Cardiac fibroblast (primary cell): ENCODE measurements at regions not wholly inside any gene's neighbourhood (a gene's known extent, or its start where the extent isn't known, plus 50 kb on each side); places are given as distances from the start of the nearest gene placed in this dataset.
"Not testable (repeated sequence)": the region's sequence is repeated elsewhere in the genome, so short reads cannot be mapped to it uniquely, and the experiment has no call there.

Experiments
- DNase-seq, 2 donors: peaks; one replicate each; pipeline versions ENCODE4 v3.0.0 to v3.0.0-alpha.2; 2010; ENCODE audit warnings: low read depth in 2 of 2
- H3K4me3 ChIP-seq, 2 donors: replicated peaks in 1 of 2; 1 replicate in 1 of 2; 2 replicates in 1 of 2; pipeline ENCODE4 v1.5.1; 2011; ENCODE audit warnings: low read depth in 2 of 2, low read length in 2 of 2, mild to moderate bottlenecking in 2 of 2, moderate library complexity in 1 of 2
- TF ChIP-seq, protein P1 (sequence below): IDR thresholded peaks from one replicate; pipeline ENCODE4 v1.5.1; 2011; ENCODE audit warnings: low read depth, mild to moderate bottlenecking, low read length, inconsistent platforms

GRCh38 chr9:84070590-84070989 lies 90.0 kb downstream of the RMI1 start:
- no peak for DNase-seq
- TF ChIP-seq, protein P1, sequence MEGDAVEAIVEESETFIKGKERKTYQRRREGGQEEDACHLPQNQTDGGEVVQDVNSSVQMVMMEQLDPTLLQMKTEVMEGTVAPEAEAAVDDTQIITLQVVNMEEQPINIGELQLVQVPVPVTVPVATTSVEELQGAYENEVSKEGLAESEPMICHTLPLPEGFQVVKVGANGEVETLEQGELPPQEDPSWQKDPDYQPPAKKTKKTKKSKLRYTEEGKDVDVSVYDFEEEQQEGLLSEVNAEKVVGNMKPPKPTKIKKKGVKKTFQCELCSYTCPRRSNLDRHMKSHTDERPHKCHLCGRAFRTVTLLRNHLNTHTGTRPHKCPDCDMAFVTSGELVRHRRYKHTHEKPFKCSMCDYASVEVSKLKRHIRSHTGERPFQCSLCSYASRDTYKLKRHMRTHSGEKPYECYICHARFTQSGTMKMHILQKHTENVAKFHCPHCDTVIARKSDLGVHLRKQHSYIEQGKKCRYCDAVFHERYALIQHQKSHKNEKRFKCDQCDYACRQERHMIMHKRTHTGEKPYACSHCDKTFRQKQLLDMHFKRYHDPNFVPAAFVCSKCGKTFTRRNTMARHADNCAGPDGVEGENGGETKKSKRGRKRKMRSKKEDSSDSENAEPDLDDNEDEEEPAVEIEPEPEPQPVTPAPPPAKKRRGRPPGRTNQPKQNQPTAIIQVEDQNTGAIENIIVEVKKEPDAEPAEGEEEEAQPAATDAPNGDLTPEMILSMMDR: no peak
- H3K4me3 ChIP-seq: no peak overlapping the region

GRCh38 chr9:84072621-84073180 lies 92.1 kb downstream of the RMI1 start:
- DNase-seq: no peak
- H3K4me3 ChIP-seq: no peak overlapping the region
- TF ChIP-seq, protein P1: no peak

DNA sequence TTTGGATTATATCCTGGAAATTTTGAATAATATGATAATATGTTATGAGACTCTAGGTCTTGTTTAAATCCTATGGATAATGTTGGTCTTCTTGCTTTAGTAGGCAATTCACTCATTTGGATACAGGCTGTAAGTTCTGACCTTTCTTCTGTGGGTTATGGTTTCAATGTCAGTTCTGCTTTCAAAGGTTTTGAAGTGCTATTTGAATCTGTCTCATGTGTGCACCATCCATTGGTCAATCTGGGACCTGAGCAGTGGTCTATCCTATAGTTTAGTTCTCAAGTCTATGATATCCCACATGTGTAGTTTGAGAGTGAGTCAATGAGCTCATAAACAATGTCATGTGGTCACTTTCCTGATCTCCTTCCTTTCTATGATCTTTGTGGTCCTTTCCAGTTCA lies 94.4 kb downstream of the RMI1 start:
- DNase-seq: no peak
- no peak overlapping the region for H3K4me3 ChIP-seq
- TF ChIP-seq, protein P1: no peak

DNA sequence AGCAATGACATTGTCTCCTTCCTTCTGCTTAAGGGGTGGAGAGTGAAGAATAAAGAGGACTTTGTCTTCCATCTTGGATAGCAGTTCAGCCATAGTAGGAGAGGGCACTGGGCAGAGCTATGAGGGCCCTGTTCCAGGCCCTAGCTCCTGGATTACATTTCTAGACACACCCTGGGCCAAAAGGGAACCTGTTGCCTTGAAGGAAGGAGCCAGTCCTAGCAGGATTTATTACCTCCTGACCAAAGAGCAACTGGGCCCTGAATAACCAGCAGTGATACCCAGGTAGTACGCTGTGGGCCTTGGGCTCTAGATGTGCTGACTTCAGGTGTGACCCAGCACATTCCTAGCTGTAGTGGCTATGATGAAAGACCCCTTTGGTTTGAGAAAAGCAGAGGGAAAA lies 95.8 kb downstream of the RMI1 start:
- H3K4me3 ChIP-seq: no peak overlapping the region
- no peak for DNase-seq
- TF ChIP-seq, protein P1: no peak

- not testable (repeated sequence) for H3K4me3 ChIP-seq, DNase-seq
Observed at GRCh38 chr9:84077816-84078215, 97.2 kb downstream of the RMI1 start.

DNA sequence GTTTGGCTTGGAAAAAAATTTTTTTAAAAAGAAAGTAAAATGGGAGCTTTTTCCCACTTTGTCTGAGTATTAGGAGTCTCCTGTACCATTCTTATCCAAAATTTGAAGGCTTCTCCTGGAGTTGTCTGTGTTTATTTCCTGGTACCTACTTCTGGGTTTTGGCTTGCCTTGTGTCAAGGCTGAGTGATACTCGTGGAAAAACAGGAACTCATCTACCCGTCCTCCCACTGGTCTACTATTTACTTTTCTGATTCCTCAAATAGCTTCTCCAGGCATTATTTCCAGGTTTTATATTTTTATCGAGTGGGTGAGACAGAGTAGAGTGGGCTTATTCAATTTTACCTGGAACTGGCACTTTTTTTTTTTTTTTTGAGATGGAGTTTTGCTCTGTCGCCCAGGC lies 99.4 kb downstream of the RMI1 start:
- DNase-seq: no peak
- TF ChIP-seq, protein P1: no peak
- no peak overlapping the region for H3K4me3 ChIP-seq

- TF ChIP-seq, protein P1: no peak
- DNase-seq: no peak
- no peak overlapping the region for H3K4me3 ChIP-seq
Observed at GRCh38 chr9:84101964-84102632, 121.5 kb downstream of the RMI1 start.
